Astrocyte of the cerebellum (primary cell): ENCODE measurements at regions not wholly inside any gene's neighbourhood (a gene's known extent, or its start where the extent isn't known, plus 50 kb on each side); places are given as distances from the start of the nearest gene placed in this dataset.
"Not testable (repeated sequence)": the region's sequence is repeated elsewhere in the genome, so short reads cannot be mapped to it uniquely, and the experiment has no call there.

Experiments used
- DNase-seq: peaks from one replicate; pipeline ENCODE4 v3.0.0-alpha.2; 2011; ENCODE audit warnings: low read depth
- H3K4me3 ChIP-seq: 2 replicates; pipeline ENCODE4 v1.5.1; 2011; ENCODE audit warnings: mild to moderate bottlenecking, low read depth, low read length, moderate library complexity
- in situ Hi-C: cut with HindIII; loops from 2 replicates; pipeline ENCODE4 v1.10.0; 2017; ENCODE audit warnings: low sequenced_read_pairs
- TF ChIP-seq, protein P1 (sequence below): IDR thresholded peaks from 2 replicates; pipeline ENCODE4 v1.5.1; 2012; ENCODE audit warnings: low read length, low read depth, moderate library complexity, mild to moderate bottlenecking; ENCODE audit errors: missing control alignments

DNA sequence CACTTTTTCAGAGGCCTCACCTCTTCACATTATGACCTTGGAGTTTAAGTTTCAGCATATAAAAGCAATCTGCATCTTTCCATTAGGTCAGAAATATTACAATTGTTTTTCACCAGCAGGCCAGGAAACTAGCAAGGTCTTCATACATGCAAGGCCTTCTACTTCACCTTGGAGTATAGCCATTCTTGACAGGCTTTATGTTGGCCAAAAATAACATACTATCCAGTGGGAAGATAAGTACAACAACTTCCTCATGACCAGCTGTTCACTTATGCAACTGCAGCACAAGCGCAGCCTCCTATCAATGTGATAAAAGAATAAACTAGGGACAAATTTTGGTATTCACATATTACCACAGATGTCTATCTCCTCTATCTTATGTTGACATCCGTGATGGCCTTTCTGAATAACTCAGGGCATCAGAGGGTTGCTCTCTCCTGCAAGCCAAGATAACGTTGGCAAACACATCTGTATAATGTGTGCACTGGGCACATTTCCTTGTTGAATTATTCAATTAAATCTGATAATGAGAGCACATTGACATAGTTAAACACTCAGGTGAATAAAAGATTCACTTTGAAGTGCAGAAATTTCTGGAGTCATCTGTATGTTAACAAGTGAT is 239.8 kb downstream of the FZD1 start:
- H3K4me3 ChIP-seq, result no peak overlapping the region
- DNase-seq, result no peak
- TF ChIP-seq, protein P1, sequence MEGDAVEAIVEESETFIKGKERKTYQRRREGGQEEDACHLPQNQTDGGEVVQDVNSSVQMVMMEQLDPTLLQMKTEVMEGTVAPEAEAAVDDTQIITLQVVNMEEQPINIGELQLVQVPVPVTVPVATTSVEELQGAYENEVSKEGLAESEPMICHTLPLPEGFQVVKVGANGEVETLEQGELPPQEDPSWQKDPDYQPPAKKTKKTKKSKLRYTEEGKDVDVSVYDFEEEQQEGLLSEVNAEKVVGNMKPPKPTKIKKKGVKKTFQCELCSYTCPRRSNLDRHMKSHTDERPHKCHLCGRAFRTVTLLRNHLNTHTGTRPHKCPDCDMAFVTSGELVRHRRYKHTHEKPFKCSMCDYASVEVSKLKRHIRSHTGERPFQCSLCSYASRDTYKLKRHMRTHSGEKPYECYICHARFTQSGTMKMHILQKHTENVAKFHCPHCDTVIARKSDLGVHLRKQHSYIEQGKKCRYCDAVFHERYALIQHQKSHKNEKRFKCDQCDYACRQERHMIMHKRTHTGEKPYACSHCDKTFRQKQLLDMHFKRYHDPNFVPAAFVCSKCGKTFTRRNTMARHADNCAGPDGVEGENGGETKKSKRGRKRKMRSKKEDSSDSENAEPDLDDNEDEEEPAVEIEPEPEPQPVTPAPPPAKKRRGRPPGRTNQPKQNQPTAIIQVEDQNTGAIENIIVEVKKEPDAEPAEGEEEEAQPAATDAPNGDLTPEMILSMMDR, result no peak
- in situ Hi-C loops, result no loop called here

DNA sequence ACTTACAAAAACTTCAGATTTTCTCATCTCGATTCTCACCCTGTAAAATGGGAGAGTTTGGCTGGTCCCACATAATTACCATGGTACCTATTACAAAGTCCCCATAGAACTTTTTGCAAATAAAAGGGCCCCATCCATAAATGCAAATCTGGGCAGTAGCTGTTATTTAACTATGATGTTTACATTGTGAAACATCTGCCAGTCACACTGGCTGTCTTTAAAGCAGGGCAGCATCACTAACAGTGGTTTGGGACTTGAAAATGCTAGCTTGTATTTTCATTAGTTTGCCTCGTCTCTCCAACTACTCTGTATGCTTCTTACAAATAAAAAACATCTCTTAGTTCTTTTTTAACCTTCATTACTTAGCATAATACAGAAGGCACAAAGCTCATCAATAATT is 240.7 kb downstream of the FZD1 start:
- in situ Hi-C loops, result no loop called here
- H3K4me3 ChIP-seq, result no peak overlapping the region
- DNase-seq, result no peak
- TF ChIP-seq, protein P1, result no peak

DNA sequence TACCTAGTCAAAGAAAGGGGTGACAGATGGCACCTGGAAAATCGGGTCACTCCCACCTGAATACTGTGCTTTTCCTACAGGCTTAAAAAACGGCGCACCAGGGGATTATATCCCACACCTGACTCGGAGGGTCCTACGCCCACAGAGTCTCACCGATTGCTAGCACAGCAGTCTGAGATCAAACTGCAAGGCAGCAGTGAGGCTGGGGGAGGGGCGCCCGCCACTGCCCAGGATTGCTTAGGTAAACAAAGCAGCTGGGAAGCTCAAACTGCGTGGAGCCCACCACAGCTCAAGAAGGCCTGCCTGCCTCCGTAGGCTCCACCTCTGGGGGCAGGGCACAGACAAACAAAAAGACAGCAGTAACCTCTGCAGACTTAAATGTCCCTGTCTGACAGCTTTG is 242.7 kb downstream of the FZD1 start:
- in situ Hi-C loops, DNase-seq, H3K4me3 ChIP-seq: not testable (repeated sequence)

DNA sequence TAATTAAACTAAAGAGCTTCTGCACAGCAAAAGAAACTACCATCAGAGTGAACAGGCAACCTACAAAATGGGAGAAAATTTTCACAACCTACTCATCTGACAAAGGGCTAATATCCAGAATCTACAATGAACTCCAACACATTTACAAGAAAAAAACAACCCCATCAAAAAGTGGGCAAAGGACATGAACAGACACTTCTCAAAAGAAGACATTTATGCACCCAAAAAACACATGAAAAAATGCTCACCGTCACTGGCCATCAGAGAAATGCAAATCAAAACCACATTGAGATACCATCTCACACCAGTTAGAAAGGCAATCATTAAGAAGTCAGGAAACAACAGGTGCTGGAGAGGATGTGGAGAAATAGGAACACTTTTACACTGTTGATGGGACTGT is 247.6 kb downstream of the FZD1 start:
- H3K4me3 ChIP-seq, in situ Hi-C loops, DNase-seq: not testable (repeated sequence)

DNA sequence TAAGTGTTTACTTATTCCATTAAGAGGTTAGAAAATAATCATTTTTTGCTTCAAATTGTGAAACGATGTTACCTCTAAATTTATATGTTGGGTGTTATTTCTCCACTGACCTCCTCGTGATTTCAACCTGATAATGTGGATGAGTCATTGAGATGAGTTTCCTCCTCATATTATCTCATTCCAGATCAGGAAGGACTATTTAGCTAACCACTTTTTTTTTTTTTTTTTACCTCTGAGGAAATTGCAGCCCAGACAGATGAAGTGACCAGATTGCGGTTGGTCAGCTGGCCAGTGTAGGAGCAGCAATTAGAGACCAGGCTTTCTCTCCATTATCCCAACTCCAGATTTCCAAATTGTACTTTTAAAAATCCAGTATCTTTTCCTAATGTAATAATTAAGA is 248.7 kb downstream of the FZD1 start:
- no peak overlapping the region for H3K4me3 ChIP-seq
- no peak for DNase-seq
- TF ChIP-seq, protein P1, result no peak
- in situ Hi-C loops, result no loop called here

DNA sequence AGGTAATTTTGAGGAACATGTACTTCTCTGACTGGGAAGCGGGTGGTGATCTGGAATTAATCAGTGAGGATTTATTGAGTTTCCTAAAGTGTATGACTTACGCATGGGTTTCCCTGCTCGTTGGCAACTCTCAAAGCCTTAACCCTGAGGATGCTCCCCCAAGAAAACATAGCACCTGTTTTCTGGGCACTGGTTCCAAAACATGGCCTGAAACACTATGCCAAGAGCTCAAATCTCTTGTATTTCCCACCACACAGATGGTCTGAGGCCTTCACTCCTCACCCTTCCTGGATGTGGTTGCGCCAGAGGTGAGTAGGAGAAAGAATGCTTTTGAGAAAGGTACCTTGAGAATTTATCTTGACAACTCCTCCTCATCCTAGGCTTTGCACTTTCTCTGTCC is 250.4 kb downstream of the FZD1 start:
- no peak for DNase-seq

DNA sequence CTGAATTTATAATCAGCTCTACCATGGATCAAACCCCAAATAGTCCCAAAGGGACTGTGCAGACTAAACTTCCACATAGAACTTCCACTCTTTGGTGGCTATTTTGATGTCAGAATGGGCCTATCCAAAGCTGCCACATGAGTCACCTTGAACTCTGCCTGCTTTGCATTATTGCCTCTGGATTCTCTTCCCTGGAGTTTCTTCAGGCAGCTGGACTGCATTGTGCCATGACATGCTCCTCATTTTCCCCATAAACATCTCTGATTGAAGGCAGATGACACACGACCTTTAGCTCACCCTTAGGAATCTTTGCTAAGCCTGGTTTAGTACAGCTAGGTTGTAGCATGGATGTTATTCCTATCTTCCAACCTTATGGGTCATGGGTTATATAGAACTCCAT is 251.7 kb downstream of the FZD1 start:
- H3K4me3 ChIP-seq, result no peak overlapping the region
- no peak for DNase-seq
- TF ChIP-seq, protein P1, result no peak
- in situ Hi-C loops, result no loop called here

More for the DNA sequence above, 250.4 kb downstream of the FZD1 start:
- no peak overlapping the region for H3K4me3 ChIP-seq
- in situ Hi-C loops, result no loop called here
- TF ChIP-seq, protein P1, result no peak
